ENCODE measurements at regions not wholly inside any gene's neighbourhood (a gene's known extent, or its start where the extent isn't known, plus 50 kb on each side); places are given as distances from the start of the nearest gene placed in this dataset.

- DNase-seq (ENCODE audit: low spot score) = no peak
Observed at GRCh38 chr11:119937412-119937811, 200.5 kb downstream of the TRIM29 start.

- DNase-seq (ENCODE audit: low spot score) = no peak
Observed at GRCh38 chr11:119936426-119936825, 201.5 kb downstream of the TRIM29 start.

- DNase-seq (ENCODE audit: low spot score) = no peak
Observed at GRCh38 chr11:119935349-119935925, 202.5 kb downstream of the TRIM29 start.

- DNase-seq (ENCODE audit: low spot score) = no peak
Observed at GRCh38 chr11:119934866-119935265, 203.0 kb downstream of the TRIM29 start.

- no peak for DNase-seq (ENCODE audit: low spot score)
Observed at GRCh38 chr11:119934267-119934666, 203.6 kb downstream of the TRIM29 start.

- no peak for DNase-seq (ENCODE audit: low spot score)
Observed at GRCh38 chr11:119933584-119933983, 204.3 kb downstream of the TRIM29 start.

- DNase-seq (ENCODE audit: low spot score) = no peak
Observed at GRCh38 chr11:119932828-119933562, 204.0 kb upstream of the NECTIN1 start.

GRCh38 chr11:119928047-119928446 is 199.0 kb upstream of the NECTIN1 start:
- no peak for DNase-seq (ENCODE audit: low spot score)

GRCh38 chr11:119924017-119924416 is 195.0 kb upstream of the NECTIN1 start:
- no peak for DNase-seq (ENCODE audit: low spot score)

GRCh38 chr11:119921571-119921970 is 192.6 kb upstream of the NECTIN1 start:
- no peak for DNase-seq (ENCODE audit: low spot score)

- DNase-seq (ENCODE audit: low spot score) = no peak
Observed at GRCh38 chr11:119920666-119921387, 191.8 kb upstream of the NECTIN1 start.

- no peak for DNase-seq (ENCODE audit: low spot score)
Observed at GRCh38 chr11:119919656-119920055, 190.7 kb upstream of the NECTIN1 start.

- no peak for DNase-seq (ENCODE audit: low spot score)
Observed at GRCh38 chr11:119918347-119918746, 189.3 kb upstream of the NECTIN1 start.

GRCh38 chr11:119916568-119916967 is 187.6 kb upstream of the NECTIN1 start:
- DNase-seq (ENCODE audit: low spot score) = no peak

- DNase-seq (ENCODE audit: low spot score) = no peak
Observed at GRCh38 chr11:119912229-119912628, 183.2 kb upstream of the NECTIN1 start.

- DNase-seq (ENCODE audit: low spot score) = no peak
Observed at GRCh38 chr11:119910650-119911049, 181.7 kb upstream of the NECTIN1 start.

- DNase-seq (ENCODE audit: low spot score) = no peak
Observed at GRCh38 chr11:119910051-119910450, 181.1 kb upstream of the NECTIN1 start.

GRCh38 chr11:119909495-119909894 is 180.5 kb upstream of the NECTIN1 start:
- no peak for DNase-seq (ENCODE audit: low spot score)

- no peak for DNase-seq (ENCODE audit: low spot score)
Observed at GRCh38 chr11:119909077-119909476, 180.1 kb upstream of the NECTIN1 start.

- DNase-seq (ENCODE audit: low spot score) = no peak
Observed at GRCh38 chr11:119908573-119908904, 179.5 kb upstream of the NECTIN1 start.

- no peak for DNase-seq (ENCODE audit: low spot score)
Observed at GRCh38 chr11:119907878-119908572, 179.0 kb upstream of the NECTIN1 start.

- no peak for DNase-seq (ENCODE audit: low spot score)
Observed at GRCh38 chr11:119907122-119907851, 178.3 kb upstream of the NECTIN1 start.
